ENCODE measurements at regions not wholly inside any gene's neighbourhood (a gene's known extent, or its start where the extent isn't known, plus 50 kb on each side); places are given as distances from the start of the nearest gene placed in this dataset.

- no peak for TF ChIP-seq CTCF (IDR thresholded peaks at IDR 0.05; ENCODE audit: insufficient read depth, low read length)
- TF ChIP-seq GABPA (IDR thresholded peaks at IDR 0.05; ENCODE audit: low read depth), result no peak
- no peak for TF ChIP-seq SPI1 (IDR thresholded peaks at IDR 0.05; ENCODE audit: borderline replicate concordance, low read depth)
- no peak for TF ChIP-seq REST (IDR thresholded peaks at IDR 0.05; ENCODE audit: insufficient replicate concordance, low read depth)
- no peak for TF ChIP-seq POLR2AphosphoS5 (IDR thresholded peaks at IDR 0.05; ENCODE audit: low read depth)
These were observed 250.3 kb upstream of the SOX9 start for GRCh38 chr17:71870546-71870862.

Measured in HL-60 (cell line).